Transverse colon (tissue), 4 donors: ENCODE measurements at regions not wholly inside any gene's neighbourhood (a gene's known extent, or its start where the extent isn't known, plus 50 kb on each side); places are given as distances from the start of the nearest gene placed in this dataset.

Experiments used
- DNase-seq: peaks from one replicate; pipeline ENCODE4 v3.0.0-alpha.2; 2019
- H3K27ac ChIP-seq, 4 donors: fragments of 200-600 bp; sonication (generic); 2 replicates each; pipeline ENCODE4 v1.5.1; 2016 to 2018; ENCODE audit warnings: inconsistent platforms in 4 of 4
- H3K27me3 ChIP-seq: fragments of 200-600 bp; sonication (generic); 2 replicates; pipeline ENCODE4 v1.5.1; 2017; ENCODE audit warnings: inconsistent platforms
- H3K36me3 ChIP-seq, 4 donors: fragments of 200-600 bp; sonication (generic); 2 replicates each; pipeline ENCODE4 v1.5.1; 2017 to 2019; ENCODE audit warnings: inconsistent platforms in 4 of 4
- H3K4me1 ChIP-seq, 4 donors: fragments of 200-600 bp; sonication (generic); 2 replicates each; pipeline ENCODE4 v1.5.1; 2017 to 2020; ENCODE audit warnings: inconsistent platforms in 4 of 4
- H3K4me3 ChIP-seq, 4 donors: fragments of 200-600 bp; sonication (generic); 1 replicate in 1 of 4; 2 replicates in 3 of 4; pipeline versions ENCODE4 v1.5.1 to v1.6.1; 2017 to 2019; ENCODE audit warnings: inconsistent platforms in 4 of 4
- H3K9me3 ChIP-seq, 2 donors: fragments of 200-600 bp; sonication (generic); 2 replicates each; pipeline ENCODE4 v1.5.1; 2017 to 2019; ENCODE audit warnings: inconsistent platforms in 2 of 2
- CTCF ChIP-seq, 5 experiments: fragments of 200-600 bp in 3 of 5; fragments of 450-650 bp in 2 of 5; sonication (generic) in 3 of 5; IDR thresholded peaks; 1 replicate in 2 of 5; 2 replicates in 3 of 5; pipeline ENCODE4 v1.5.1; 2016 to 2017; ENCODE audit warnings: antibody characterized with exemption in 5 of 5, inconsistent platforms in 3 of 5, mild to moderate bottlenecking in 2 of 5, moderate library complexity in 1 of 5
- EP300 ChIP-seq: sonication (generic); formaldehyde crosslinking; IDR thresholded peaks from one replicate; pipeline ENCODE4 v1.6.1; 2017; ENCODE audit warnings: antibody characterized with exemption, low read depth
- POLR2A ChIP-seq: fragments of 450-650 bp; IDR thresholded peaks from one replicate; pipeline ENCODE4 v1.6.1; 2016; ENCODE audit warnings: antibody characterized with exemption, mild to moderate bottlenecking, moderate library complexity
- POLR2AphosphoS5 ChIP-seq, 3 donors: sonication (generic); formaldehyde crosslinking; IDR thresholded peaks; one replicate each; pipeline ENCODE4 v1.6.1; 2016; ENCODE audit warnings: antibody characterized with exemption in 3 of 3
- WGBS, 2 donors: methylation state at CpG; one replicate each; pipeline ENCODE4 v1.1.5; 2018; ENCODE audit warnings: low coverage in 1 of 2; 5-methylcytosine and 5-hydroxymethylcytosine counted together
- in situ Hi-C, 4 donors: fragments of 200-750 bp; cut with MboI; loops; one replicate each; pipeline versions ENCODE4 v1.15.0 to v1.15.1; 2017; ENCODE audit warnings: low sequenced_read_pairs in 3 of 4, low pct_ligation_motif_present in 1 of 4, low pct_unique_long_range_greater_than_20kb in 1 of 4
- intact Hi-C: fragments of 100-400 bp; cut with DNase I; formaldehyde crosslinking; loops from one replicate; pipeline ENCODE4 v1.15.1; 2023; ENCODE audit warnings: low total_unique reads

- Histone ChIP-seq H3K27me3 (no peaks in the 10 kb centered on the region), H3K4me3 (no peak overlapping the region), H3K9me3 (no peaks in the 10 kb centered on the region), H3K36me3 (no peaks in the 10 kb centered on the region), H3K27ac (no peak overlapping the region), H3K4me1 (no peaks in the 10 kb centered on the region)
- in situ Hi-C loops, result no loop called here
- TF ChIP-seq POLR2A (no peak), POLR2AphosphoS5 (IDR thresholded peaks at IDR 0.05) (no peak)
- no peak for DNase-seq
- WGBS, 2 donors, result 63 to 68% methylated on average over 4 to 5 of the region's 5 CpGs
- intact Hi-C loops, result no loop called here
Observed at GRCh38 chr4:163988391-163988790, 493.9 kb downstream of the TMA16 start.

GRCh38 chr4:163988865-163989264, 494.4 kb downstream of the TMA16 start:
- 58 to 66% methylated on average over 4 to 6 of the region's 6 CpGs for WGBS, 2 donors
- no peak for TF ChIP-seq POLR2AphosphoS5 (IDR thresholded peaks at IDR 0.05)
- no peak for TF ChIP-seq EP300
- TF ChIP-seq CTCF (IDR thresholded peaks at IDR 0.05), result no peak
- TF ChIP-seq POLR2A, result no peak
- no peak overlapping the region for H3K27ac ChIP-seq
- no peaks in the 10 kb centered on the region for H3K36me3 ChIP-seq
- in situ Hi-C loops (no loop called here), intact Hi-C loops (no loop called here)
- H3K4me1 ChIP-seq, result no peaks in the 10 kb centered on the region
- H3K9me3 ChIP-seq, result no peaks in the 10 kb centered on the region
- H3K4me3 ChIP-seq, result no peak overlapping the region
- no peak for DNase-seq
- no peaks in the 10 kb centered on the region for H3K27me3 ChIP-seq

- Histone ChIP-seq H3K36me3 (no peaks in the 10 kb centered on the region), H3K4me3 (no peak overlapping the region), H3K27ac (no peak overlapping the region), H3K27me3 (no peaks in the 10 kb centered on the region), H3K4me1 (no peaks in the 10 kb centered on the region), H3K9me3 (no peaks in the 10 kb centered on the region)
- no peak for DNase-seq
- no peak for TF ChIP-seq CTCF (IDR thresholded peaks at IDR 0.05)
- TF ChIP-seq EP300, result no peak
- no peak for TF ChIP-seq POLR2A
- no peak for TF ChIP-seq POLR2AphosphoS5 (IDR thresholded peaks at IDR 0.05)
- WGBS, 2 donors, result 33 to 40% methylated on average over 3 of the region's 3 CpGs
- intact Hi-C loops, result no loop called here
- in situ Hi-C loops, result no loop called here
Observed at GRCh38 chr4:163991298-163991865, 496.9 kb downstream of the TMA16 start.

GRCh38 chr4:164009435-164009834, 514.9 kb downstream of the TMA16 start:
- WGBS, 2 donors, result 38 to 69% methylated on average over 1 of the region's 1 CpG
- no peaks in the 10 kb centered on the region for H3K36me3 ChIP-seq

More at GRCh38 chr4:164009435-164009834, 514.9 kb downstream of the TMA16 start:
- H3K9me3 ChIP-seq, result no peaks in the 10 kb centered on the region
- intact Hi-C loops, result no loop called here
- no peaks in the 10 kb centered on the region for H3K27me3 ChIP-seq
- no peak overlapping the region for H3K27ac ChIP-seq
- no peaks in the 10 kb centered on the region for H3K4me1 ChIP-seq
- no peak for DNase-seq
- in situ Hi-C loops, result no loop called here
- TF ChIP-seq EP300 (no peak), CTCF (IDR thresholded peaks at IDR 0.05) (no peak), POLR2AphosphoS5 (IDR thresholded peaks at IDR 0.05) (no peak), POLR2A (no peak)
- H3K4me3 ChIP-seq, result no peak overlapping the region
